COLO829 (cell line): ENCODE measurements at regions not wholly inside any gene's neighbourhood (a gene's known extent, or its start where the extent isn't known, plus 50 kb on each side); places are given as distances from the start of the nearest gene placed in this dataset.

ENCODE experiments used
- DNase-seq: peaks from one replicate; pipeline ENCODE4 v3.0.0; 2012; ENCODE audit warnings: low spot score

- DNase-seq: no peak
Observed at GRCh38 chr5:84685121-84685894, 300.6 kb upstream of the EDIL3 start.

DNA sequence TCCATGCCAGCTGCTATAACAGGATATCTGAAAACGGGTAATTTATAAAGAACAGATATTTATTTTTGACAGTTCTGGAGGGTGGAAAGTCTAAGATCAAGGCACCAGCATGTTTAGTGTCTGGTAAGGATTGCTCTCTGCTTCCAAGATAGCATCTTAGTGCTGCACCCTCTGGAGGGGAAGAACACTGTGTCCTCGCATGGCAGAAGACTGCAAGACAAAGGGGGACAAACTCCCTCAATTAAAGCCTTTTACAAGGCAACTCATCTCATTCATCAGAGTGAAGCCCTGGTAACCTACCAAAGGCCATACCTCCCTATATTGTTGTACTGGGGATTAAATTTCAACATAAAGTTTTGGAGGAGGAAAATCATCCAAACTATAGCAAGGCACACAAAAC, 298.9 kb upstream of the EDIL3 start:
- DNase-seq: no peak

GRCh38 chr5:84682531-84682930, 297.9 kb upstream of the EDIL3 start:
- no peak for DNase-seq

GRCh38 chr5:84680908-84681307, 296.2 kb upstream of the EDIL3 start:
- no peak for DNase-seq

- DNase-seq: no peak
Observed at GRCh38 chr5:84673785-84674184, 289.1 kb upstream of the EDIL3 start.

GRCh38 chr5:84667576-84667975, 282.9 kb upstream of the EDIL3 start:
- no peak for DNase-seq

DNA sequence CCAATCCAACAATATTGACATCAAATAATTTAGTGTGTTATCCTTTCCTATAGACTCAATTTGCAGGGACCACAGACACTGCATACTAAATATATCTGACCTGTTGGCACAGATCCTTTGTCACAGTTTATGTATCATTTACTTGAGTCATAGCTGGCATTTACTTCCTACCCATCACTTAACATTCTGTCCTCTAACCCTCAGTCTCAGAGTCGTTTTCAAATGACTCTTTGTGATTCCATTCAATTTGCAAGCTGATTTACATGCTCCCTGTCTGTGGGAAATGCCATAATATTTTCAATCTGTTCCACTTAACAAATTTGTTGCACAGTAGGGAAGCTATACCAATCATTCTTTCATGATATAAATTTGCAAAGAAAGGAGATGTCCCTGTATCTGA, 265.7 kb upstream of the EDIL3 start:
- no peak for DNase-seq

- no peak for DNase-seq
Observed at GRCh38 chr5:84647581-84647980, 262.9 kb upstream of the EDIL3 start.

DNA sequence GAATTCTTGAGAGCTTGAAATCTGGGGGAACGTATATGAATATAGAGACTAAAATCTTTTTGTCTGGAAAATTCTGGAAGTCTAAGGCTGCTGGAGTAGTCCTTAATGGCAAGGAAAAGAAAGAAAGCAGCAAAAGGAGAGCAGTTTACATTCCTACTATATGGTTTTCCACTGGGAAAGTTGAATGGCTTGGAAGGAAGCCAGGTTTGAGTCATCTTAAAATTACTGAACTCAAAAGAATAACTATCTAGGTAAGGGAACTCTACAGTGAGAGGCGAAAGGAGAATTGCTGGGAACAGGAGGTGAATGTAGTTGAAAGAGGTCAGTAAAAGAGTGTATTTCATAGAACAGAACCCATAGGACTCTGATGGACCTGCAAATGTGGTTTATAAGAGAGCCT, 258.1 kb upstream of the EDIL3 start:
- DNase-seq: no peak

DNA sequence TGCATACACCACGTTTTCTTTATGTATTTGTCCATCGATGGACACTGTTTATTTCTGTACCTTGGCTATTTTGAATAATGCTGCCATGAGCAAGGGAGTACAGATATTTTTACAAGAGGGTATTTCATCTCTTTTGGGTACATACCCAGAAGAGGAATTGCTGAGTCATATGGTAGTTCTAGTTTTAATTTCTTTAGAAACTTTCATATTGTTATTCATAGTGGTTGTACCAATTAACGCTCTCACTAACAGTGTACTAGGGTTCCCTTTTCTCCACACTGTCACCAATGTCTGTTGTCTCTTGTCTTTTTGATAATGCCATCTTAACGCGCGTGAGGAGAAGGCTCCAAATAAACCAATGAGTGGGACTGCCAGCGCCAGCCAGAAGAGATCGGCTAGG, 257.6 kb upstream of the EDIL3 start:
- no peak for DNase-seq

DNA sequence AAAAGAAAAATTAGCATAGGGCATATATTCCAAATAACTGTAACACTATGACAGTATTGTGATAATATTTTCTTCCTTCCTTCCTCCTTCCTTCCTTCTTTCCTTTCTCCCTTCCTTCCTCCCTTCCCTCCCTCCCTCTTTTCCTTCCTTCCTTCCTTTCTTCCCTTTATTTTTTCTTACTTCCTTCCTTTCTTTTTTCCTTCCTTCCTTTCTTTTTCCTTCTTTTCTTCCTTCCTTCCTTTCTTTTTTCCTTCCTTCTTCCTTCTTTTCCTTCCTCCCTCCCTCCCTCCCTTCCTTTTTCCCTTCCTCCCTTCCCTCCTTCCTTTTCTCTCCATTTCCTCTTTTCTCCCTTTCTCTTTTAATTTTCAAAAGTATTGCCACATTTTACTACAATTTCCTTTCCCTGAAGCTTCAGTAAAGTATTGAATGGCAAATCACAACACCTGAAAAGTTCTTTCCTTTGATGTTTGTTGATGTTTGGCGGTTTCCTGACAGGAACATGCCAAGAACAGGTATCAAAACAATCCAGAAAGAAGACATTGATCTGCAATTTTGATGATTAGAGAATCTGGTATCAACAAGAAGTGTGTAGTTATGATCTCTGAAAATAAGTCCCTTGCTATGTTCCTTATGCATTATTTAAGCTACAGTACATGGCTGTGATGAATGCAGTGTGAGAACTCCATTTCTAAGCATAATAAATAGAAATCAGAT, 253.1 kb upstream of the EDIL3 start:
- no peak for DNase-seq

GRCh38 chr5:84635235-84636055, 250.8 kb upstream of the EDIL3 start:
- DNase-seq: no peak

- no peak for DNase-seq
Observed at GRCh38 chr5:84634256-84634655, 249.6 kb upstream of the EDIL3 start.

DNA sequence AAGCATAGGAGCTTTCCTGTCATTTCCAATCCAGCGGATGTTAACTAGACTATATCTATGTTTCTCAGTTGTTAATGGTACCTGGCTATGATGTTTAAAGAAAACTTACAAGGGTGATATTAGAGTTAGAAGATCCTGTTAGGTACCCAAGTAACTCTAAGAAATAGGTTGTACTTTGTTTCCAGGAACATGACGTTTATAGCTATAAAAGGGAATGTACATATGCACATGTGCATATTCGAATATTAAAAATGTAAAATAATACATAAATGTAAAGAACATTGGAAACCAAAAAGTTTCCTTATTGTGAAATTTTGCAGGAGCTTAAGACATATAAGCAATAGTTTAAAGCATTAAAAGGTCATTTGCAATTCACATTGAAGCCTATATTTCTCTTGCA, 247.7 kb upstream of the EDIL3 start:
- no peak for DNase-seq

DNA sequence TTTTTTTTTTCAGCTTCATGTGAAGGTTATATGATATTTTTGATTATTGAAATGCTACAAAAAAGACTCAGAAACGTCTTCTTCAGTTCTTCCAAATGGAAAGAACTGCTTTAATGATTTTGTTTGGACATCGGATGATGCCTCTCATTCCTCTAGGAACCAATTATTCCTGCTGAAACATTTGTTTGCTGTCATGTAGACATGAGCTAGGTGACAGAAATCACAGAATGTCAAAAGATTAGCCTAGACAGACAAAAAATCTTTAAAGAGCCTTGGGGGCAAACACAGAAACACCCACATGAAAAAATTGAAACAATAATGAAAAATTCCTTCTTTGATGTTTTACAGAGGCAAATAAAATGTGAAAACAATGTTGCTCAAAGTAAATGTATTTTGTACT, 244.2 kb upstream of the EDIL3 start:
- no peak for DNase-seq

DNA sequence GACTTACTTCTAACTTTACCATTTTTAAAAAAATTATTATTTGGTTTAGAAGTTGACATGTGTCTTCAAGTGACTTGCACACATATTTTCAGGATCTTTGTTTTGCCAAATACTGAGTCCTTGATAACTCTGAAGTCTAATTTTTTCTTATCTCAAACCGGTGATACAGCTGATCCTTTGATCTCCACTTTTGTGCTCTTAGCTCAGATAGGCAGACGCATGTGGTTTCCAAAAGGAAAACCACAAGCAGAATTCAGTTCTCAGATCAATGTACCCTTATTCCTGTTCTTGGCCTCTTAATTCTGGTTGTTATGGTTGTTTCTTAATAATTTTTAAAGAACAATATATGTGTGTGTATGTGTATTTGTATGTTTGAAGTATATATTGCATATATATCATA, 238.3 kb upstream of the EDIL3 start:
- no peak for DNase-seq

GRCh38 chr5:84622461-84622860, 237.8 kb upstream of the EDIL3 start:
- no peak for DNase-seq

- no peak for DNase-seq
Observed at GRCh38 chr5:84618262-84618661, 233.6 kb upstream of the EDIL3 start.

DNA sequence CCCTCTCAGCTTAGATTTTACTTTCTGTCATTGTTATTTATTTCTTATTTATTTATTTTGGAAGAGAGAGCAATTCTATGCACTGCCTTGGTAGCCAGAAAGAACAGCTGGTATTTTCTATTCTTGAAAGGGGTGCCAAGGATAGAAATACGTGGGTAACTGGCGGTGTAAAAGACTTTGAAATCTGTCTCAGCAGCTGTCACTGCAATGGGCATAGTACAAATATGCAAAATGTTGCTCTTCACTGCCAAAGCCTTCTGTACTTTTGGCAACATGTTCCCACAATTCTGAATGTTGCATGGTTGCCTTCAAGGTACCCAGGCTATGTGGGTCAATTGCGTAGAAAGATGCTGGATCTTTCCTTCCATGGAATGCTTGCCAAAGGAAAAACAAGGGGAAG, 230.2 kb upstream of the EDIL3 start:
- no peak for DNase-seq

DNA sequence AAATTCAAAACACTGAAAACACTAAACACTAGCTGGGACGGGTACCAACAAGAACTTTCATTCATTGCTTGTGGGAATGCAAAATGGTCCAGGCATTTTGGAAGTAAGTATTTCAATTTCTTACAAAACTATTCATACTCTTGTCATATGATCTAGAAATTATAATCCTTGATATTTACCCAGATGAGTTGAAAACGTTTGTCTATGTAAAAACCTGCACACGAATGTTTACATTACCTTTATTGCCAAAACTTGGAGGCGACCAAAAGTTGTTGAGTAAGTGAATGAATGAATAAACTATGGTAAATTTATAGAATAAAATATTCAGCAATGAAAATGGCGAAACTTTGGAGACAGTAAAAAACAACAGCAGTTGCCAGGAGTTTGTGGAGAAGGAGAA, 222.1 kb upstream of the EDIL3 start:
- DNase-seq: no peak

- no peak for DNase-seq
Observed at GRCh38 chr5:84605241-84605640, 220.6 kb upstream of the EDIL3 start.

DNA sequence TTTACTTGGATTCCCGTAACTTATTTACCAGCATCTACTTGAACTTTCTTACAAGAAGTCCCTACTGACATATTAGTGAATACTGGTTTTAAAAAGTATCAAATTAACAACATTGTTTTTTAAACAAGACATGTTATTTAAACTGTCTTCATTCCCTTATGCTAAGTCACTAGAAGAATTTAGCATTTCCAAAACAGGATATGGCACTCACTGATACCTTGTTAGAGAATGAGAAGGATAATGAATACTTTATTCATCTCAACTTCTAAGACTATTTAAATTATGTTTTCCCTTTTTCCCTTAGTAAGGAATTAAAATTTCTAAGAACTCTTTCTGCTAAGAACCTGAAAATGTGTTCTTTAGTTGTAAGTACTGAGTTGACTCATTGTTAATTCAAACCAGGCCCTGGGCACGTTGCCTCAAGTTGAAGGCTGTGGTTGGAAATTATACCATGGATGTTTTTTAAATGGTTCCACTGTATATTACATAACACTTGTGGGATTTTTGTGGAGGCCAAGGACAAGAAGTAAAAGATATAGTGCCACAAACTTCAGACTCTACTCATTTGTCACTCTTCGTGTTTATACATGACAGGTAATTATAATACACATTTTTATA, 219.0 kb upstream of the EDIL3 start:
- peak; percentile 34 for DNase-seq

- no peak for DNase-seq
Observed at GRCh38 chr5:84602371-84602771, 217.7 kb upstream of the EDIL3 start.
